C1 segment of cervical spinal cord (tissue), 14 donors: ENCODE measurements at regions not wholly inside any gene's neighbourhood (a gene's known extent, or its start where the extent isn't known, plus 50 kb on each side); places are given as distances from the start of the nearest gene placed in this dataset.
"Not testable (repeated sequence)": the region's sequence is repeated elsewhere in the genome, so short reads cannot be mapped to it uniquely, and the experiment has no call there.

Experiments
- DNase-seq, 14 donors: peaks; one replicate each; lab custom pipeline; 2025; lab: John Stamatoyannopoulos, UW

DNA sequence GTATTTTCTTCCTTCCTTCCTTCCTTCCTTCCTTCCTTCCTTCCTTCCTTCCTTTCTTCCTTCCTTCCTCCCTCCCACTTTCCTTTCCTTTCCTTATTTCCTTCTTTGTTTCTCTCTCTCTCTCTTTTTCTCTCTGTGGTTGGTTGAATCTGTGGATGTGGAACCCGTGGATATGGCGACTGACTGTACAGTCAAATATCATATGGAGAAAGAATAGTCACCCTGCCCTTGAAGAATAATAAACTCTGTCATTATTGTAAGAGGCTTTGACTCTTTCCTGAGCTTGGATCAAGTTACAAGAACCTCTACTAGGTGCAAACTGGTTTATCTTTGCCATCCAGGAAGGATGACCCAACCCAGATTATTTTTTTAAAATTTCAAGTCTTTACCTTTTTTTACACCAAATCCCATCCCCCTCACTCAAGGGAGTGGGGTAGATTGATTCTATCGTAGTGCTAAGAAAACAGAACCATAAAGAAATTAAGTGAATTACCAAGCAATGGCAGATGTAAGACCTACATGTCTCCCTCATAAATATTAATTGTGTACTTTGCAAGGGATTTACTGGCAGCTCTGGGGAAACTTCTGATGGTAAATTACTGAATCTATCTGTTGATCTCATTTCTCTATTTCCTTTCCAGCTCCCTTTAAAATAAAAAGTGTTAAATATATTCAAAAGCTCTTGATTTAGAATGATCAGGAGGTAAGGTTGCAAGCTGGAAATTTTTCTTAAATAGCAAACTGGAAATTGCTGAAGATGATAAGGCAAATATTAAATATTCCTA, 667.5 kb downstream of the UTRN start:
- no peak for DNase-seq

DNA sequence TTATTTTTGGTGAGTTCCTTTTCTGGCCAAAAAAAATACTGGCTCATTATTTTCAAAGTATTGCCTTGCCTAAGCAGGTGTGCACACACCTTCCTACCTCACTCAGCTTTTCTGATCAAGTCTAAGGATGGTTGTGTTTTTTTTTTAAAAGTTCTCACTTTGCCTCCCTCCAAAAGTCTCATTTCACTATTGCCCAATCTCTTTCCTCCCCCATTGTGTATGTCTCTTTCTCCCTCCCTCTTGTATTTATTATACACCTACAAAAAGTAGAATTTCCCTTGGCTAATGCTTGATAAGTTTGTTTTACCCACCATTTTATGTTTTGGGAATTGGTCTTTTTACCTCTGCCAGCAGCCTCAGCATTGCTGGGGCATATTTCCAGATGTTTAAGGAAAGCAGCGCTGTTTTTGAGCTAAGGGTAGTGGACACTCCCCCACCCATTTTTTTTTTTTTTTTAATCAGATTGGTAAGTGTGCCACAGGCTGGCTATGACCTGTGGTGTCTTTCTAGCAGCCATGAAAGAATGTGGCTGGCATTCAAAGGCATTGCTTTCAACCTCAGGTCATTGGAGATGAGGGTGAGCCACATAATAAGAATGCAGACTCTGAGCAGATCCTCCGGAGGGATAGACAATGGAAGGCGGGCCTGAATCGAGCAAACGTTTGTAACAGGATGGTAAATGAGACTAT, 668.6 kb downstream of the UTRN start:
- DNase-seq: no peak

DNA sequence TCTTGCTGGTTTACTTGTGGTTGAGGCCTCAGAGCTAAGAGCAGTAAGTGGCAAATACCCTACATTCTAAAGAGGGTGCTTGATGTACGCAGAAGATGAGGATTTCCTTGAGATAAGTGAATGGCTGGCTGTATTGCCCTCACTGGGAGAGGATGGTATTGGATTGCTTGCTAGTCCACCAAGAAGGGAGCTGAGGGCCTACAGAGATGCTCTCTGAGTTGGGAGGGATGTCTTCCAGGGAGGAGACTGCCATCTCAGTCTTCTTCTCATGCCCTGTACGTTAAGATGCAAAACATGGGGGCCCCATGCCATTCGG, 669.1 kb downstream of the UTRN start:
- DNase-seq: no peak

DNA sequence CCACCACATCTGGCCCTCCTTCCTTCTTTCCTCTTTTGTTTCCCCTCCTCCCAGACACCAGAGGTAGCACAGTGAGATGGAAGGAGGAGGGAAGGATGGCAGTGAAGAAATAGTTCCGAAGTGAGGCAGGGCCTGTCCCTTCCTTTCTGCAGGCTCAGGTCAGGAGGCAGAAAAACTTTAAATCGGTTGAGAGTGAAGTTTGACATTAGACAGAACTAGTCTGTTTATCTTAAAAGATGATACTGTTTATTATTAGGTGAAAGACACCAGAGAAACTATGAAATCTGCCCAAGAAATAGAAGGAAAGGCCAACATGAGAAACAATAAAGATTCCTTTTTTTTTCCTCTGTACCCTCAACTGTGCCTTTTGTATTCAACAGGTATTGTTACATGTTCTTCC, 670.3 kb downstream of the UTRN start:
- no peak for DNase-seq

DNA sequence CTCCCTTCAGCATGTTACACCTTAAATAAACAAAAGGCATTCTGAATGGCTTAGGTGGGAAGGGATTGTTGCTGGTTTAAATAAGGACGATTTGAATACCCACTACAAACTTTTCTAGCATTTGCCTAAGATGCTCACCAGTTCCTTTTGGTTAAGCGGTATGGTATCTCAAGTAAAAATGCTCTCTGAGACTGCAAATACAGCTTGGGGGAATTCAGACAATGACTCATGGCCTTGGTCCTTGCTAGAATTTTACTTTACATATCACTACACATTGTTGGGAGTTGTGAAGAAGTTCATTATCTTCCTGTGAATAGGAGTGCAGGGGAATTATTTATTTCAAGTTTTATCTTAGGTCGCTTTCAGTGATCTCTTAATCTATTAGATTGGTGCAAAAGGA, 670.7 kb downstream of the UTRN start:
- DNase-seq: no peak

DNA sequence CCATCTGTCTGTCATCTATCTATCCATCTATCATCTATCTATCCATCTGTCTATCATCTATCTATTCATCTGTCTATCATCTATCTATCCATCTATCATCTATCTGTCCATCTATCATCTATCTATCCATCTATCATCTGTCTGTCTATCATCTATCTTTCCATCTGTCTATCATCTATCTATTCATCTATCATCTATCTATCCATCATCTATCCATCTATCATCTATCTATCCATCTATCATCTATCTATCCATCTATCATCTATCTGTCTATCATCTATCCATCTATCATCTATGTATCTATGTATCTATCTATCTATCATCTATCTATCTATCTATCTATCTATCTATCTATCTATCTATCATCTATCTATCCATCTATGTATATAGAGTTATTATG, 671.6 kb downstream of the UTRN start:
- DNase-seq: not testable (repeated sequence)

DNA sequence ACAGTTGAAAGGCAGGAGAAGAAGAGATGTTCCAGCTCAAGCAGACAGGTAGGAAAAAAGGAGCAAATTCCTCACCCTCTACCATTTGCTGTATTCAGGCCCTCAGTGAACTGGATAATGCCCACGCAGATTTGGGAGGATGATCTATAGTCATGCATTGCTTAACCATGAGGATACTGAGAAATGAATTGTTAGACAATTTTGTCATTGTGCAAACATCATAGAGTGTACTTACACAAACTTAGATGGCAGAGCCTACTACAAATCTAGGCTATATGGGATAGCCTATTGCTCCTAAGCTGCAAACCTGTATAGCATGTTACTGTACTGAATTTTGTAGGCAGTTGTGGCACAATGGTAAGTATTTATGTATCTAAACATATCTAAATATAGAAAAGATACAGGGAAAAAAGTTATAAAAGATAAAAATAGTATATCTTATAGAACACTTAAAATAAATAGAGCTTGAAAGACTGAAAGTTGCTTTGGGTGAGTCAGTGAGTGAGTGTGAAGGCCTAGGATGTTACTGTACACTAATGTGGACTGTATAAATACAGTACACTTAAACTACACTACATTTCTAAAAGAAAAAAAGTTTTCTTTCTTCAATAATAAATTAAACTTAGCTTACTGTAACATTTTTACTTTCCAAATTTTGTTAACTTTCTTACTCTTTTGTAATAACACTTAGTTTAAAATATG, 672.3 kb downstream of the UTRN start:
- no peak for DNase-seq

DNA sequence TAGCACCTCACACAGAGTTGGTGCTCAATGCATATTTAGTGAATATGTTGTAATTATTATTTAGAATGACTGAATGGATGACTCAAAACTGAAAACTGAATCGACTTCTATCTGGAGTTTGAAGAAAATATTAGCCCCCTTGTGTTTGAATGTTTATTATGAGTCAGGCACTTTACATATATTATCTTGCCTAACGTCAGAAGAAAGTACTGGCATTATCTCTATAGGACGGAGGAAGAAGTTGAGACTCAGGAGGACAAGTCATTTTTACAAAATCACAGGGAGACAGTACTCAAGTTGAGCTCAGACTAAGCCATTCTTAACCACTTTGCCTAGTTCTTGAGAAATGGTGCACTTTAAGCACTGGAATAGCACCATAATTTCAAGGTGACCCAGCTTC, 684.0 kb downstream of the UTRN start:
- no peak for DNase-seq

DNA sequence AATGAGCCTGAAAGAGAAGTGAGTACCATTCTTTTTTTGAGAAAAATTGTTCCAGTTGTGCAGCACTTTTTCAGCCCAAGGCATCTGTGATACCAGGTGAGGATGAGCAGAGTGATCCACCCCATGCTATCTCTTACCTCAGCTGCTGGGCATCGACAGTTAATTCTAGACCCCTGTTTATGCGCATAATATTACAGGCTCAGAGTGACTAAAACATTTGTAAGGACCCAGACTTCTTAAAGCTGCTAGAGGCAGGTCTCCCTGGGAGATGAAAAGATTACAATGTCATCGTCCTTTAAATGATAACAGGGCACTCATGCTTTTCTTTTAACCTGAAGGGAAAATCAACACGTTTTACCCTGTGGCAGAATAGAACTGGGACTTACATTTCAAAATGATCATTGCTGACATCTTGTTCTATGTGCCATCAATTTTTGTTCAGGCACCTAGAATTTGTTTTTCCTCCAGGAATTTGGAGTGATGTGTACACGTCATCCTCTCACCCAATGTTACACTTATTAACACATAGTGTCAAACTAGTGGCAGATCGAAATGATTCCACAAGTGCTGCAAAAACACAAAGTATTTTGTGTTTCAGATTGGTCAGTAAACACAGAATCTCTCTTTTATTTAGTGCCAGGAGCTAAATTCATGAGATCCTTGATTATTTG, 684.6 kb downstream of the UTRN start:
- no peak for DNase-seq

DNA sequence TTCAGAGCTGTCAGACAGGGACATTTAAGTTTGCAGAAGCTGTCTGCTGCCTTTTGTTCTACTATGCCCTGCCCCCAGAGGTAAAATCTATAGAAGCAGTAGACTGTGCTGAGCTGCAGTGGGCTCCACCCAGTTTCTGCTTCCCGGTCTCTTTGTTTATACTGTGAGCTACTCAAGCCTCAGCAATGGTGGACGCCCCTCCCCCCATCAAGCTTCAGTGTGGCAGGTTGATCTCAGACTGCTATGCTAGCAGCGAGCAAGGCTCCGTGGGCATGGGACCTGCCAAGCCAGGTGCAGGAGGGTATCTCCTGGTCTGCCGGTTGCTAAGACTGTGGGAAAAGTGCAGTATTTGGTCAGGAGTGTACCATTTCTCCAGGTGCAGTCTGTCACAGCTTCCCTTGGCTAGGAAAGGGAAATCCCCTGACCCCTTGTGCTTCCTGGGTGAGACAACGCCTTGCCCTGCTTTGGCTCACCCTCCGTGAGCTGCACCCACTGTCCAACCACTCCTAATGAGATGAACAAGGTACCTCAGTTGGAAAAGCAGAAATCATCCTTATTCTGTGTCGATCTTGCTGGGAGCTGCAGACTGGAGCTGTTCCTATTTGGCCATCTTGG, 692.2 kb downstream of the UTRN start:
- not testable (repeated sequence) for DNase-seq

DNA sequence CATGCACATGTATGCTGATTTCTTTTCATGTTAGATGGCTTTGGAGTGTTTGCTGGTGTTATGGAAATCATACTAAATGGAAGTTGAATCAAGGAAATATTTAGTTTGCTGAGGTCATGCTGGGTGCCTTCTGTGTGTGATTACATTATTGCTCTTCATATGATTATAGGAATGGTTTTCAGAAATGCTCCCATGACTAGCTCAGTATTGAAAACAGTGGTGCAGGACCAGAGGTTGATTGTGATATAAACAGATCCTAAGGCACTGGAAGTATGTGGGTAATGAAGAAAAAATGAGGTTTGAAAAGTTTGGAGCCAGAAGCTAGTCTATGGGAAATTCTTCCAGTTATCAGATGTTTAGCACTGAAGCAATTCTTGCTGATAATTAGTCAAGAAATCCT, 693.1 kb downstream of the UTRN start:
- no peak for DNase-seq

DNA sequence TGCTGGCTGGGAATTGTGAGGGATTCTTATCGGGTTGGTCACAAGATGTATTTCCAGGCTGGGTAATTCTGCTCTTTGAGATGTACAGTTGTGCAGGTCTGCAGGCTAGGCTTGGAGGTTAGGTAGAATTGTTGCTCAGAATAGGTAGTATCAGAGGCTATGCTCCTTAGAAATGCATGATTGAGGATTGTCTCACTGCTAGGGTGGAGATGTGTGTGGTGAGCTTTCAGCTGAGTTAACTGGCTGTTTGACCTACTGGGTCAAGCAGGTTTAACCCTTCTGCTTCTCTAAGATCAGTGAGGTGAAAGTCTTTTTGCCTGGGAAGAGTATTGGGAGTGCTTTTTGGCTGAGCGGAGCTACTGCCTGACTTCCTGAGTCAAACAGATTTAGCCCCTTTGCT, 701.1 kb downstream of the UTRN start:
- DNase-seq: no peak

DNA sequence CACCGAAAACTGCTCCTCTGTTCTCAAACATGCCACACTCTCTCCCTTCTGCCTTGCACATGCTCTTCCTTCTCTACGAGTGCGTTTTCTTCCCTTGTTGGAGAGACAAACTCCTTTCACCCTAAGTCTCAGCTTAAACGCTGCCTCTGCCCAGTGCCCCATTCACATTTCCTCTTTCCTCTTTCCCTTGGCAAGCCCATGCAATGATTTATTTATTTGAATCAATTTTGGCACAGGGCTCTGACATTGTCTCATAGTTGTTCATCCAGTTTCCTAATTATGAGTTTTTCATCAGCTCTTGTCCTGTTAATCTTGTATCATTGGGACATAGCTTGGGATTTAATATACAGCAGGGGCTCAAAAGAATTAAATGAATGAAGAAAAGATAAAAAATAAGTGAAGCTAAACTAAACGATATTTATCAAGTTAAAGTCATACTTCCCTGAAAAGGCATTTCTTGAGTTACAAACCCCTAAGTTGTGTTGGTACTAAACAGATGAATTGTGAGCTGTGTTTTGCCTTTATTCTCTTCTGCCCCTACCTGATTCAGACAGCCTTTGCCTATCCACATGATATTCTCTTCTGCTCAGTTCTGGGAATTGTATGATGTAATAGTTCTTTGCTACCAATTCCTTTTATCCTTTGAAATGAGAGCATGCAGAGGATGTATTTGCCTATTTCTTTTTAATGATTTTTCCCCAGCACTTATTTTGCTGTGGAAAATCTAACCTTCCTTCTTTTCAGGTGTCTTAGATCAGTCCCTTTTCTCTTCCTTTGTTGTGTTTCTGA, 704.4 kb downstream of the UTRN start:
- DNase-seq: no peak

DNA sequence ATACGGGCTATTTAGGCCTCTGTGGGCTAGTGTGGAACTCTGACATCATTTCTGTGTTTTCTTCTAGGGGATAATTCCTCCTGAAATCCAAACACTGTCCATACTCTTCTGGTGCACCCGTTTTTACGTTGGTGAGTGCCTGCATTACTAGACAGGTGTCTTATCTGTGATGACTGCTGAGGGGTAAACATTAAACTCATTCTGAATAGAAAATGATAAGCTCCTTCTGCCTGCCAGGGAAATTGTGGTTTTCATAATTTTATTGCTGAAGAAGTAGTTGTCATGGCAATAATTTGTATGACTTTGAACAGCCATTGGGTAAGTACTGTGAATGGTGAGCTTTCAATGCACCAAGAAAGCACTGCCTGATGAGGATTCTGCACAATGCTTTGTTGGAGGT, 705.6 kb downstream of the UTRN start:
- no peak for DNase-seq

DNA sequence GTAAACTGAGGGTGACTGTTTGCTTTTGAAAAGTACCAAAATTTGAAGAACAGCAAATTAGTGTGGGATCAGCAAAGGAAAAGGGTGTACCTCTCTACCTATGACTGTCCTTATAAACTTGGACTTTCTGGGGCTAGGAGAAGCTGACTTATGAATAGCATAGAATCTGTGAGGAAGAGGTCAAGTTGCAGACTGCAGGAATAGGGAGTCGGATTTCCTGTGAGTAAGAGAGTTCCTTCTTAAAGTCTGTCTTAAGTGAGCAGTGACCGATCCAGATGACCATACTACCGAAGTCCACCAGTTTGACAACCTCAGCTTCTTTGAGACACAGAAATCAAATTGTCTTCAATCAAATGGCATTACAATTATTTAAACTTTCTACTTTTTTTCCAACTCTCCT, 708.7 kb downstream of the UTRN start:
- no peak for DNase-seq

DNA sequence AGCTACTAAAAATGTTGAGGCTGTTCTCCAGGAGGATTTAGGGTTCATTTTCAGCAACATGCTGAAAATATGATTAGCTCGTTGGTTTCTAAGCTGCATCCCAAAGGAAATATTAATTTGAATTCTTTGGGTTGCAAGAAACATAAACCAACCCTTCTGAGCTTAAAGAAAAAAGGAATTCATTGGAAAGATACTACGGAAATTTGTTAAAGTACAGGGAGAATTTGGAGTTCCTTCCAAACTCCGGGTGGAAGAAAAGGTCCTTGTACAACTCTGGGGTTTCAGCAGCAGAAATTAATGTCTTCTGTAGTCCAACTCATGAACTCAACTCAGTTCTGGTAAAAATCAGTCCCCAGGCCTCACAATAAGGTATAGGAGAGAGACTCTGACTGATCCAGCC, 712.9 kb downstream of the UTRN start:
- no peak for DNase-seq

DNA sequence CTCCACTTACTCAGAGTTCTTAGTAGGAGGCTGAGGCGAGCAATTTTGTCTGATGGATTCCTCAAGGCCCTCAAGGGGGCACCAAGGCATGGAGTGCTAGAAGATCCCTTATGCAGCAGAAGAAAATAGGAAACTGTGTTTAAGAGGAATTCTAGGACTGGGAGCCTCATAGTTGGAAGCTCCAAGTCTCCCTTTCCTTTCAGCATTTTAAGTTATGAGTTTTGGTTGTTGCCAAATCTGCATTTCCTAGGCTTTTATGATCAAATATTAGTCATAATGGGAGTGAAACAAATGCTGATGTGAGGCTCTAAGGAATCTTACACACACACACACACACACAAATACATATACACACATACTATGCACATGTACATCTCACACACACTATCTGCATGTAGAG, 714.0 kb downstream of the UTRN start:
- no peak for DNase-seq

DNA sequence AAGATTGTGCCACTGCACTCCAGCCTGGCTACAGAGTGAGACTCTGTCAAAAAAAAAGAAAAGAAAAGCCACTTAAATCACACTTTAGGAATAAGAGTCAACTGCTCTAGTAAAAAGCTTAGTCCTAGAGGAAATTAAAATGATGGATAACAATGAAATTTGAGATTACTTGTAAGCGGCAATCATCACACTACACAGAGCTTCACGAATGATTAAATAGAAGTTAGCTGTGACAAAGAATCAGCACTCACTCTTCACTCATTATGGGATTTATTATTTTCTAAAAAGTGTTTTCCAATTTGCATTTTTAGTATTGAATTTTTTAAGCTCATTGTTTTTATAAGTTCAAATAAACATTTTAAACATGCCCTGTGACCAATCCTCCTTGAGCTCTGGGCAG, 718.0 kb downstream of the UTRN start:
- no peak for DNase-seq

DNA sequence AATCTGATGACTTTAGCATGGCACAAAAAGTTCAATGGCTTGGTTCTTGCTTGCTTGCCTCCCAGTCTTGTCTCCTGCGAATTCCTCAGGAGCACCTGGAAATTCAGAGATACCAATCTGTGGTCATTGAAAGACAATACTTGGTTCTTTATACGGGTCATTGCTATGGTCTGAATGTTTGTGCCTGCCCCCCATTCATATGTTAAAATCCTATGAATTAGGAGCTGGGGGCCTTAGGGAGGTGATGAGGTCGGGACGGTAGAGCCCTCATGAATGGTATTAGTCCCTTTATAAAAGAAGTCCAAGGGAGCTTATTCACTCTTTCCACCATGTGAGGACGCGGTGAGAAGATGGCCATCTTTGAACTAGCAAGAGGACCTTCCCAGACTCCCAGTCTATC, 721.8 kb downstream of the UTRN start:
- DNase-seq: no peak

DNA sequence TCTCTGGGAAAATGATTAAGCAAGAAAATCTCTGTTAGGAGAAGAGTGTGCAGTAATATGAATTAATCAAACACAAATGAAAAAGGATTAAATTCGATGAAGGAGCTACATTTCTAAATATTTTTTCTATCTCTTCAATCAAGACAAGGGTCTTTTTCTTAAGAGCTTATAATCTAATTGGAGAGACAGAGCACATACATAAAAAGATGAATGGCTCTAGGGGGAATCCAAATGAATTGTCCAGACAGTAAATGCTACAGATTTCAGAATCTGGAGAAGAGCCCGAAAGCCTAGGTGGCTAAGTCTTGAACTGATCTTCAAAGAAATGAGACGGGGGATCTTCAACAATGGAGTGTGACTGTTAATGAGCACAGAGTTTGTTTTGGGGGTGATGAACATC, 723.6 kb downstream of the UTRN start:
- no peak for DNase-seq

DNA sequence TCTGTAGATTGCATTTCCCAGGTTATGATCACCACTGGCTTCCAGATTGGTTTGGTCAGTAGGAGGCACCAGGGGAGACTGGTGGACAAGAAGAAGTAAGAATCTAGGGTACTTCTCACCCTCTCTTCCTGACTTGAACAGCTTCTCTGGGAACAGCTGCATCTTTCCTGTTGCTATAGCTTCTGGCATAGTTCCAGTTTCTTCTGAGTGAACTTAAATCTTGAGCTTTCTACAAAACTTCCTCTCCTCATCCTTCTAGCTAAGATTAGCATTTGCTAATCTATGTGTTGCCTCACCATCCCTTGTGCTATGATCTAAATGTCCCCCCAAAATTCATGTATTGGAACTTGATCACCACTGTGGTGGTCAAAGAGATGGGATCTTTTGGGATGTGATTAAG, 724.6 kb downstream of the UTRN start:
- no peak for DNase-seq
